ENCODE measurements at regions not wholly inside any gene's neighbourhood (a gene's known extent, or its start where the extent isn't known, plus 50 kb on each side); places are given as distances from the start of the nearest gene placed in this dataset.
"Not testable (repeated sequence)": the region's sequence is repeated elsewhere in the genome, so short reads cannot be mapped to it uniquely, and the experiment has no call there.

DNA sequence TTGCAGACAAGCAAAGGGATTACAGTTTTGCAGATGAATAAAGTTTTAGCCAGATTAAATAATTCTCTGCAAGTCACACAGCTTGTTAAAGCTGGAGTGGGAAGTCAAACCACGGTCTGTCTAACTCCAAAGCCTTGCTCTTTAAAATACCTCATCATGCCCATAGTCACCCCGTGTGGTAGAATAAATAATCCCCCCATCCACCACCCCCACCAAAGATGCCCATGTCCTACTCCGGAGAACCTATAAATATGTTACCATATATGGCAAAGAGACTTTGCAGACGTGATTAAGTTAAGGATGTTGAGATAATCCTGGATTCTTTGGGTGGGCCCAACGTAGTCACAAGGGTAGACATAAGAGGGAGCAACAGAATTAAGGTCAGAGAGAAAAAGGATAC is 118.7 kb downstream of the BEND2 start:
- H3K4me3 ChIP-seq (ENCODE audit: low read length), result no peak overlapping the region
- TF ChIP-seq, protein P1, sequence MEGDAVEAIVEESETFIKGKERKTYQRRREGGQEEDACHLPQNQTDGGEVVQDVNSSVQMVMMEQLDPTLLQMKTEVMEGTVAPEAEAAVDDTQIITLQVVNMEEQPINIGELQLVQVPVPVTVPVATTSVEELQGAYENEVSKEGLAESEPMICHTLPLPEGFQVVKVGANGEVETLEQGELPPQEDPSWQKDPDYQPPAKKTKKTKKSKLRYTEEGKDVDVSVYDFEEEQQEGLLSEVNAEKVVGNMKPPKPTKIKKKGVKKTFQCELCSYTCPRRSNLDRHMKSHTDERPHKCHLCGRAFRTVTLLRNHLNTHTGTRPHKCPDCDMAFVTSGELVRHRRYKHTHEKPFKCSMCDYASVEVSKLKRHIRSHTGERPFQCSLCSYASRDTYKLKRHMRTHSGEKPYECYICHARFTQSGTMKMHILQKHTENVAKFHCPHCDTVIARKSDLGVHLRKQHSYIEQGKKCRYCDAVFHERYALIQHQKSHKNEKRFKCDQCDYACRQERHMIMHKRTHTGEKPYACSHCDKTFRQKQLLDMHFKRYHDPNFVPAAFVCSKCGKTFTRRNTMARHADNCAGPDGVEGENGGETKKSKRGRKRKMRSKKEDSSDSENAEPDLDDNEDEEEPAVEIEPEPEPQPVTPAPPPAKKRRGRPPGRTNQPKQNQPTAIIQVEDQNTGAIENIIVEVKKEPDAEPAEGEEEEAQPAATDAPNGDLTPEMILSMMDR (IDR thresholded peaks at IDR 0.05; ENCODE audit: insufficient read depth, low read depth, low read length, missing control alignments), result no peak
- no peak for DNase-seq (ENCODE audit: low read depth)

DNA sequence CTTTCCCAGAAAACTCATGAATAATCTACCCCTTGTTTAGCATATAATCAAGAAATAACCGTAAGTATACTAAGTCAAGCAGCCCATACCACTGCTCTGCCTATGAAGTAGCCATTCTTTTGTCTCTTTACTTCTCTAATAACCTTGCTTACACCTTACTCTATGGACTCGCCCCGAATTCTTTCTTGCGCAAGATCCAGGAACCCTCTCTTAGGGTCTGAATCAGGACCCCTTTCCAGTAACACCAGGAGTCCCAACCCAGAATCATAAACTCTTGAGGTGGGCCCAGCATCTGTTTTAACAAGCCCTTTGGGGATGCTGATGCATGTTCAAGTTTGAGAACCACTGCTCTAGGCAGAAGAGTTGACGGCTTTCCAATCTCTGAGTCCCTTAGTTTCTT is 119.6 kb downstream of the BEND2 start:
- DNase-seq (ENCODE audit: low read depth), result no peak
- TF ChIP-seq, protein P1 (IDR thresholded peaks at IDR 0.05; ENCODE audit: insufficient read depth, low read depth, low read length, missing control alignments), result no peak

DNA sequence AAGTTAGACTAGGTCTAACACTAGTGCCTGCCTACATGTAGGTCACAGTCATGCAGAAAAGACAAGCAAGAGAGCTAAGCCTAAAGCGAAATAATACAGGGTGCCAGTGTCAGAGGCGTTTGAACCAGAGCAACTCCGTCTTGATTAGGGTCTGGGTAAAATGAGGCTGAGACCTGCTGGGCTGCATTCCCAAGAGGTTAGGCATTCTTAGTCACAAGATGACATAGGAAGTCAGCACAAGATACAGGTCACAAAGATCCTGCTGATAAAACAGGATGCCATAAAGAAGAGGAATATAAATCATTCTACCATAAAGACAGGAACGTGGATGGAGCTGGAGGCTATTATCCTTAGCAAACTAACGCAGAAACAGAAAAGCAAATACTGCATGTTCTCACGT is 120.9 kb downstream of the BEND2 start:
- TF ChIP-seq, protein P1 (IDR thresholded peaks at IDR 0.05; ENCODE audit: insufficient read depth, low read depth, low read length, missing control alignments), result no peak
- H3K4me3 ChIP-seq (ENCODE audit: low read length), result no peak overlapping the region
- peak; percentile 0 for DNase-seq (ENCODE audit: low read depth)

More for the DNA sequence above, 119.6 kb downstream of the BEND2 start:
- no peak overlapping the region for H3K4me3 ChIP-seq (ENCODE audit: low read length)

DNA sequence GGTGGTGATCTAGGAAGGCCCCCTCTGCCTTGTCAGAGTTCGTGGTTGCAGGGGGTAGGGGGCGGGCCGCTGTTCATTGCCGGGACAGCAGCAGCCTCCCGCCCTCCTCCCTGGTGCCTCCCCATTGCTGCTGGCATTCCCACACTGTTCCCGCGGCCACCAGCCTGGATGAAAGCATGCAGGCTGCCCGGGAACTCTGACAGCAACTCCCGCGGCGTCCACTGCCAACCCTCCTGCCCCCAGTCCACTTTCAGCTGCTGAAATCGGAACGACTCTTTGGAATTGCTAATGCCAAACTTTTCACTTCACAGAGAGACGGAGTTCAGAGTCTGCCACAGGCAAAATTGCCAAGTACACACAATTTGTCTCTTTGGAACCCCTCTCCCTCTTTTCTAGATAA is 121.9 kb downstream of the BEND2 start:
- no peak for DNase-seq (ENCODE audit: low read depth)
- H3K4me3 ChIP-seq (ENCODE audit: low read length), result no peak overlapping the region
- TF ChIP-seq, protein P1 (IDR thresholded peaks at IDR 0.05; ENCODE audit: insufficient read depth, low read depth, low read length, missing control alignments), result no peak

DNA sequence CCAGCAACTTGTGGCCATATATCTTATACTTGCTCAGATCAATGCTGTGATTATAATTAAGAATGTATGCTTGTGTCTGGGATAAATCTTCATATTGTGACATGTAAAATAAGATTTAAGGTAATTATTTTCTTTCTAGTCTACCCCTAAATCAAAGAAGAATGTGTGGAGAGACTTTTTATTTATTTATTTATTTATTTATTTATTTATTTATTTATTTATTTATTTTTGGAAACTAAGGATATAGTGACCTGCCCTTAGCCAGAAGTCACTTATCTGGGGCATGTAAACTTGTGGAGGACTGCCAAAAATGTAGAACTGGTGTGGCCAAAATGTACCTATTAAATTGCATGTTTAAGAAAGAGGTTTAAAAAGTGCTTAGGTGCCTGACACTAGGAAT is 144.3 kb downstream of the BEND2 start:
- no peak for DNase-seq (ENCODE audit: low read depth)
- TF ChIP-seq, protein P1 (IDR thresholded peaks at IDR 0.05; ENCODE audit: insufficient read depth, low read depth, low read length, missing control alignments), result no peak
- no peak overlapping the region for H3K4me3 ChIP-seq (ENCODE audit: low read length)

DNA sequence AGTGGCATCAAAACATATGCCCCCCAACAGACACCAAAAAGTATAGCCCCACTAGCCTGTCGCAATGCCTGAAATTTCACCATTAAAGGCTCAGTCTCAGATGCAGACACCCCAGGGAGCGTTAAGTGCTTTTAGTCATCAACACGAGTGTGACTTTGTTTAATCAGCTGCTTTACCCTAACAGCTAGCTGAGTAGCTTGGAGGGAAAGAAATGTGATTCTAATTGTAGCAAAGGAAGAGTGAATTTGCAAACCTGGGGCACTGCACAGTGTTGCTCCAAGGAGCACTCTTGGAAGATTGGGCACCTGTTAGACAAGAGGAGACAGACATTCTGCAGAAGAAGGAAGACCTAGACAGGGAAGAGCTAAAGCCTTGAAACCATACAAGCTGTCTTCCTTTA is 145.1 kb downstream of the BEND2 start:
- TF ChIP-seq, protein P1 (IDR thresholded peaks at IDR 0.05; ENCODE audit: insufficient read depth, low read depth, low read length, missing control alignments), result no peak
- no peak overlapping the region for H3K4me3 ChIP-seq (ENCODE audit: low read length)
- DNase-seq (ENCODE audit: low read depth), result no peak

DNA sequence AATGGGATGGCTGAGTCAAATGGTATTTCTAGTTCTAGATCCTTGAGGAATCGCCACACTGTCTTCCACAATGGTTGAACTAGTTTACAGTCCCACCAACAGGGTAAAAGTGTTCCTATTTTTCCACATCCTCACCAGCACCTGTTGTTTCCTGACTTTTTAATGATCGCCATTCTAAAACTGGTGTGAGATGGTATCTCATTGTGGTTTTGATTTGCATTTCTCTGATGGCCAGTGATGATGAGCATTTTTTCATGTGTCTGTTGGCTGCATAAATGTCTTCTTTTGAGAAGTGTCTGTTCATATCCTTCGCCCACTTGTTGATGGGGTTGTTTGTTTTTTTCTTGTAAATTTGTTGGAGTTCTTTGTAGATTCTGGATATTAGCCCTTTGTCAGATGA is 152.6 kb downstream of the BEND2 start:
- H3K4me3 ChIP-seq (ENCODE audit: low read length); DNase-seq (ENCODE audit: low read depth): not testable (repeated sequence)

DNA sequence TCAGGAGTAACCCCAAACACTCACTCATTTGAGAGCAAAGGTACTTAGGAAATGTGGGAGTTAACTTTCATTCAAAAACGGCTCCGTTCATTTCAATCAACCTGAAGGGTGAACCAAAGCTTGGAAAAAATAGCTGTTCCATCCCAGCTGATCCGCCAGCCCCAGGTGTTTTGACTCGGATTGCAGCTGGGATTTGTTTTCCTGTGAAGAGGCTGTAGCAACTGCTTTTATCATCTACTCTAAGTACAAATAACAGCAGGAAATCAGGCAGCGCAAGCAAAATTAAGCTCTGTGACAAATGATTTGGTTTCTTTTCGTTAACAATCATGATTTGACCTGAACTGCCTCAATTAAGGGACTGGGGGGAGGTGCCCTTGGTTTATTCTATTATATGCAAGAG is 154.7 kb downstream of the BEND2 start:
- DNase-seq (ENCODE audit: low read depth), result no peak
- TF ChIP-seq, protein P1 (IDR thresholded peaks at IDR 0.05; ENCODE audit: insufficient read depth, low read depth, low read length, missing control alignments), result no peak
- H3K4me3 ChIP-seq (ENCODE audit: low read length), result no peak overlapping the region
